GM23338 (cell line): ENCODE measurements at regions not wholly inside any gene's neighbourhood (a gene's known extent, or its start where the extent isn't known, plus 50 kb on each side); places are given as distances from the start of the nearest gene placed in this dataset.

Experiments used
- ATAC-seq: fragments of 200-7000 bp; cut with Tn5 transposase; 3 replicates; pipeline ENCODE4 v1.9.1; 2020
- DNase-seq: peaks from one replicate; pipeline ENCODE4 v3.0.0-alpha.2; 2015; ENCODE audit warnings: low spot score
- H2AFZ ChIP-seq: fragments of 200-600 bp; sonication (generic); 2 replicates; pipeline ENCODE4 v1.8.0; 2016; ENCODE audit warnings: antibody characterized with exemption, mild to moderate bottlenecking, moderate library complexity
- H3F3A ChIP-seq: fragments of 200-600 bp; sonication (generic); replicated peaks from 2 replicates; pipeline ENCODE4 v1.8.0; 2017; ENCODE audit warnings: antibody characterized with exemption, mixed run types, low read depth
- H3K27ac ChIP-seq: fragments of 200-600 bp; sonication (generic); 2 replicates; pipeline ENCODE4 v1.6.1; 2016; ENCODE audit warnings: low read depth
- H3K27me3 ChIP-seq: fragments of 200-600 bp; sonication (generic); 2 replicates; pipeline ENCODE4 v1.8.0; 2016; ENCODE audit warnings: mild to moderate bottlenecking, mixed run types, moderate library complexity; ENCODE audit not compliant: insufficient read depth
- H3K36me3 ChIP-seq: fragments of 200-600 bp; sonication (generic); 2 replicates; pipeline ENCODE4 v1.8.0; 2016; ENCODE audit warnings: mild to moderate bottlenecking; ENCODE audit not compliant: insufficient read depth
- H3K4me1 ChIP-seq: fragments of 200-600 bp; sonication (generic); 2 replicates; pipeline ENCODE4 v1.8.0; 2016; ENCODE audit warnings: mild to moderate bottlenecking, moderate library complexity; ENCODE audit not compliant: insufficient read depth
- H3K4me2 ChIP-seq: fragments of 200-600 bp; sonication (generic); 2 replicates; pipeline ENCODE4 v1.7.1; 2017; ENCODE audit warnings: mixed run types
- H3K4me3 ChIP-seq: fragments of 200-600 bp; sonication (generic); 2 replicates; pipeline ENCODE4 v1.6.1; 2016; ENCODE audit warnings: mixed run types
- H3K79me2 ChIP-seq: fragments of 200-600 bp; sonication (generic); replicated peaks from 2 replicates; pipeline ENCODE4 v1.8.0; 2017; ENCODE audit warnings: mild to moderate bottlenecking; ENCODE audit not compliant: insufficient read depth
- H3K9me2 ChIP-seq: fragments of 200-600 bp; sonication (generic); 2 replicates; pipeline ENCODE4 v1.8.0; 2017; ENCODE audit not compliant: insufficient read depth
- H4K20me1 ChIP-seq: fragments of 200-600 bp; sonication (generic); replicated peaks from 2 replicates; pipeline ENCODE4 v1.8.0; 2017; ENCODE audit warnings: mild to moderate bottlenecking; ENCODE audit not compliant: insufficient read depth
- H3K27ac Mint-ChIP-seq: 2 replicates; pipeline ENCODE4 v1.8.0; 2020; ENCODE audit warnings: inconsistent platforms, mild to moderate bottlenecking, moderate library complexity, mixed read lengths
- H3K27me3 Mint-ChIP-seq: 3 replicates; pipeline ENCODE4 v1.8.0; 2022; ENCODE audit warnings: low read depth, mild to moderate bottlenecking, moderate library complexity, mixed read lengths, inconsistent platforms; ENCODE audit not compliant: insufficient read depth, poor library complexity
- H3K36me3 Mint-ChIP-seq: 3 replicates; pipeline ENCODE4 v1.8.0; 2021; ENCODE audit warnings: low read depth, mild to moderate bottlenecking, inconsistent platforms, moderate library complexity, mixed read lengths
- H3K4me1 Mint-ChIP-seq: 3 replicates; pipeline ENCODE4 v1.8.0; 2020; ENCODE audit warnings: mild to moderate bottlenecking, inconsistent platforms, mixed read lengths
- H3K4me3 Mint-ChIP-seq: 3 replicates; pipeline ENCODE4 v1.8.0; 2021; ENCODE audit warnings: moderate library complexity, mild to moderate bottlenecking, inconsistent platforms, mixed read lengths
- H3K9me3 Mint-ChIP-seq: 3 replicates; pipeline ENCODE4 v1.8.0; 2020; ENCODE audit warnings: moderate library complexity, mild to moderate bottlenecking, inconsistent platforms, mixed read lengths
- CREB1 ChIP-seq: fragments of 250-450 bp; sonication (Bioruptor Pico); IDR thresholded peaks from 2 replicates; pipeline ENCODE4 v1.5.0; 2020; ENCODE audit warnings: low read depth, mild to moderate bottlenecking, moderate library complexity
- EZH2 ChIP-seq: fragments of 200-600 bp; sonication (generic); IDR thresholded peaks from one replicate; pipeline ENCODE4 v1.8.0; 2017; ENCODE audit warnings: antibody characterized with exemption, mild to moderate bottlenecking, low read depth; ENCODE audit not compliant: unreplicated experiment
- EZH2phosphoT487 ChIP-seq: fragments of 200-600 bp; sonication (generic); IDR thresholded peaks from one replicate; pipeline ENCODE4 v1.8.1; 2018; ENCODE audit warnings: antibody characterized with exemption; ENCODE audit not compliant: unreplicated experiment
- JUNB ChIP-seq: IDR thresholded peaks from one replicate; pipeline ENCODE4 v1.6.1; 2016; ENCODE audit warnings: antibody characterized with exemption; ENCODE audit not compliant: unreplicated experiment
- NANOG ChIP-seq: IDR thresholded peaks from 2 replicates; pipeline ENCODE4 v1.6.1; 2016; ENCODE audit warnings: antibody characterized with exemption, borderline replicate concordance
- POLR2AphosphoS5 ChIP-seq: IDR thresholded peaks from 2 replicates; pipeline ENCODE4 v1.6.1; 2016; ENCODE audit warnings: antibody characterized with exemption, low read depth
- STAT1 ChIP-seq: IDR thresholded peaks from one replicate; pipeline ENCODE4 v1.6.1; 2016; ENCODE audit warnings: antibody characterized with exemption; ENCODE audit not compliant: unreplicated experiment
- ZNF114 ChIP-seq: fragments of 250-450 bp; sonication (Bioruptor Pico); IDR thresholded peaks from 2 replicates; pipeline ENCODE4 v1.5.0; 2020; ENCODE audit warnings: mild to moderate bottlenecking, moderate library complexity
- ZNF331 ChIP-seq: fragments of 250-450 bp; sonication (Bioruptor Pico); IDR thresholded peaks from 2 replicates; pipeline ENCODE4 v1.5.0; 2020; ENCODE audit warnings: low read depth, mild to moderate bottlenecking, moderate library complexity
- TF ChIP-seq, protein P1 (sequence below): IDR thresholded peaks from 2 replicates; pipeline ENCODE4 v1.6.1; 2016; ENCODE audit warnings: antibody characterized with exemption
- TF ChIP-seq, protein P2 (sequence below): fragments of 250-450 bp; sonication (Bioruptor Pico); IDR thresholded peaks from 2 replicates; pipeline ENCODE4 v1.5.0; 2020; ENCODE audit warnings: mild to moderate bottlenecking, moderate library complexity
- TF ChIP-seq, protein P3 (sequence below), 2 experiments: fragments of 200-600 bp in 1 of 2; sonication (generic) in 1 of 2; conservative IDR thresholded peaks; 2 replicates each; pipeline versions ENCODE4 v1.5.1 to v1.6.1; 2016 to 2017; ENCODE audit warnings: antibody characterized with exemption in 2 of 2, low read depth in 2 of 2, mild to moderate bottlenecking in 2 of 2, moderate library complexity in 1 of 2
- TF ChIP-seq, protein P4 (sequence below): IDR thresholded peaks from one replicate; pipeline ENCODE4 v1.6.1; 2018; ENCODE audit warnings: antibody characterized with exemption; ENCODE audit not compliant: unreplicated experiment

DNA sequence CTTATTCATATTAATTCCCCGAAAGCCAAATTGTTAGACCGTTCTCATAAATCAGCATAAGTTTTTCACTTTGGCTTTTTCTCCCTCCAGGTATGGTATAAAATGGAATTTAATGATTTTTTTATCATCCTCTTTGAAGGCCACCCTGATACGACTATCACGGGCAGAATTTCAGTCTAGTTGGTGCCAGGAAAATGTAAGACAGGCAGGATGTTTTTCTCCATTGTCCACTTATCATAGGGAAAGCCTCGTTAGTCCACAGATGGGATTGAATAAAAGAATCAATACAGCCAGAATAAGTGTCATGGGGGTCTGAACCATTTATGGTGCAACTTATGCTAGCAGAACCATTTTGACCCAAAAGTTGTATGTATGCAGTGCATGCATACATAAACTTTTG is 566.0 kb upstream of the ARGLU1 start:
- Histone ChIP-seq H3K4me1 (no peaks in the 10 kb centered on the region), H3K4me3 (no peak overlapping the region), H3K4me2 (no peak overlapping the region), H3F3A (no peaks in the 10 kb centered on the region), H3K9me2 (peaks cover 7% of the 10 kb centered on the region), H3K36me3 (no peaks in the 10 kb centered on the region; the same call in 1 of the 2 replicates), H3K27ac (no peak overlapping the region), H2AFZ (no peak overlapping the region), H3K79me2 (no peaks in the 10 kb centered on the region), H3K27me3 (no peaks in the 10 kb centered on the region), H4K20me1 (no peaks in the 10 kb centered on the region)
- Mint-ChIP-seq H3K27me3 (no peaks in the 10 kb centered on the region), H3K4me3 (no peak overlapping the region), H3K36me3 (no peaks in the 10 kb centered on the region), H3K27ac (no peak overlapping the region), H3K4me1 (peaks cover 2% of the 10 kb centered on the region; the same call in 1 of the 3 replicates), H3K9me3 (no peaks in the 10 kb centered on the region)
- DNase-seq (no peak), ATAC-seq (no peak)
- TF ChIP-seq ZNF331: no peak
- TF ChIP-seq, protein P1, sequence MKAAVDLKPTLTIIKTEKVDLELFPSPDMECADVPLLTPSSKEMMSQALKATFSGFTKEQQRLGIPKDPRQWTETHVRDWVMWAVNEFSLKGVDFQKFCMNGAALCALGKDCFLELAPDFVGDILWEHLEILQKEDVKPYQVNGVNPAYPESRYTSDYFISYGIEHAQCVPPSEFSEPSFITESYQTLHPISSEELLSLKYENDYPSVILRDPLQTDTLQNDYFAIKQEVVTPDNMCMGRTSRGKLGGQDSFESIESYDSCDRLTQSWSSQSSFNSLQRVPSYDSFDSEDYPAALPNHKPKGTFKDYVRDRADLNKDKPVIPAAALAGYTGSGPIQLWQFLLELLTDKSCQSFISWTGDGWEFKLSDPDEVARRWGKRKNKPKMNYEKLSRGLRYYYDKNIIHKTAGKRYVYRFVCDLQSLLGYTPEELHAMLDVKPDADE: no peak
- no peak for TF ChIP-seq EZH2
- TF ChIP-seq EZH2phosphoT487: no peak
- no peak for TF ChIP-seq ZNF114 (CRISPR knock-in tag)
- TF ChIP-seq NANOG: no peak
- TF ChIP-seq, protein P2, sequence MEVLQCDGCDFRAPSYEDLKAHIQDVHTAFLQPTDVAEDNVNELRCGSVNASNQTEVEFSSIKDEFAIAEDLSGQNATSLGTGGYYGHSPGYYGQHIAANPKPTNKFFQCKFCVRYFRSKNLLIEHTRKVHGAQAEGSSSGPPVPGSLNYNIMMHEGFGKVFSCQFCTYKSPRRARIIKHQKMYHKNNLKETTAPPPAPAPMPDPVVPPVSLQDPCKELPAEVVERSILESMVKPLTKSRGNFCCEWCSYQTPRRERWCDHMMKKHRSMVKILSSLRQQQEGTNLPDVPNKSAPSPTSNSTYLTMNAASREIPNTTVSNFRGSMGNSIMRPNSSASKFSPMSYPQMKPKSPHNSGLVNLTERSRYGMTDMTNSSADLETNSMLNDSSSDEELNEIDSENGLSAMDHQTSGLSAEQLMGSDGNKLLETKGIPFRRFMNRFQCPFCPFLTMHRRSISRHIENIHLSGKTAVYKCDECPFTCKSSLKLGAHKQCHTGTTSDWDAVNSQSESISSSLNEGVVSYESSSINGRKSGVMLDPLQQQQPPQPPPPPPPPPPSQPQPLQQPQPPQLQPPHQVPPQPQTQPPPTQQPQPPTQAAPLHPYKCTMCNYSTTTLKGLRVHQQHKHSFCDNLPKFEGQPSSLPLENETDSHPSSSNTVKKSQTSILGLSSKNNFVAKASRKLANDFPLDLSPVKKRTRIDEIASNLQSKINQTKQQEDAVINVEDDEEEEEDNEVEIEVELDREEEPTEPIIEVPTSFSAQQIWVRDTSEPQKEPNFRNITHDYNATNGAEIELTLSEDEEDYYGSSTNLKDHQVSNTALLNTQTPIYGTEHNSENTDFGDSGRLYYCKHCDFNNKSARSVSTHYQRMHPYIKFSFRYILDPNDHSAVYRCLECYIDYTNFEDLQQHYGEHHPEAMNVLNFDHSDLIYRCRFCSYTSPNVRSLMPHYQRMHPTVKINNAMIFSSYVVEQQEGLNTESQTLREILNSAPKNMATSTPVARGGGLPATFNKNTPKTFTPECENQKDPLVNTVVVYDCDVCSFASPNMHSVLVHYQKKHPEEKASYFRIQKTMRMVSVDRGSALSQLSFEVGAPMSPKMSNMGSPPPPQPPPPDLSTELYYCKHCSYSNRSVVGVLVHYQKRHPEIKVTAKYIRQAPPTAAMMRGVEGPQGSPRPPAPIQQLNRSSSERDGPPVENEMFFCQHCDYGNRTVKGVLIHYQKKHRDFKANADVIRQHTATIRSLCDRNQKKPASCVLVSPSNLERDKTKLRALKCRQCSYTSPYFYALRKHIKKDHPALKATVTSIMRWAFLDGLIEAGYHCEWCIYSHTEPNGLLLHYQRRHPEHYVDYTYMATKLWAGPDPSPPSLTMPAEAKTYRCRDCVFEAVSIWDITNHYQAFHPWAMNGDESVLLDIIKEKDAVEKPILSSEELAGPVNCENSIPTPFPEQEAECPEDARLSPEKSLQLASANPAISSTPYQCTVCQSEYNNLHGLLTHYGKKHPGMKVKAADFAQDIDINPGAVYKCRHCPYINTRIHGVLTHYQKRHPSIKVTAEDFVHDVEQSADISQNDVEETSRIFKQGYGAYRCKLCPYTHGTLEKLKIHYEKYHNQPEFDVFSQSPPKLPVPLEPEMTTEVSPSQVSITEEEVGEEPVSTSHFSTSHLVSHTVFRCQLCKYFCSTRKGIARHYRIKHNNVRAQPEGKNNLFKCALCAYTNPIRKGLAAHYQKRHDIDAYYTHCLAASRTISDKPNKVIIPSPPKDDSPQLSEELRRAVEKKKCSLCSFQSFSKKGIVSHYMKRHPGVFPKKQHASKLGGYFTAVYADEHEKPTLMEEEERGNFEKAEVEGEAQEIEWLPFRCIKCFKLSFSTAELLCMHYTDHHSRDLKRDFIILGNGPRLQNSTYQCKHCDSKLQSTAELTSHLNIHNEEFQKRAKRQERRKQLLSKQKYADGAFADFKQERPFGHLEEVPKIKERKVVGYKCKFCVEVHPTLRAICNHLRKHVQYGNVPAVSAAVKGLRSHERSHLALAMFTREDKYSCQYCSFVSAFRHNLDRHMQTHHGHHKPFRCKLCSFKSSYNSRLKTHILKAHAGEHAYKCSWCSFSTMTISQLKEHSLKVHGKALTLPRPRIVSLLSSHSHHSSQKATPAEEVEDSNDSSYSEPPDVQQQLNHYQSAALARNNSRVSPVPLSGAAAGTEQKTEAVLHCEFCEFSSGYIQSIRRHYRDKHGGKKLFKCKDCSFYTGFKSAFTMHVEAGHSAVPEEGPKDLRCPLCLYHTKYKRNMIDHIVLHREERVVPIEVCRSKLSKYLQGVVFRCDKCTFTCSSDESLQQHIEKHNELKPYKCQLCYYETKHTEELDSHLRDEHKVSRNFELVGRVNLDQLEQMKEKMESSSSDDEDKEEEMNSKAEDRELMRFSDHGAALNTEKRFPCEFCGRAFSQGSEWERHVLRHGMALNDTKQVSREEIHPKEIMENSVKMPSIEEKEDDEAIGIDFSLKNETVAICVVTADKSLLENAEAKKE (CRISPR knock-in tag): no peak
- TF ChIP-seq STAT1: no peak
- TF ChIP-seq CREB1 (CRISPR knock-in tag): no peak
- TF ChIP-seq, protein P3, sequence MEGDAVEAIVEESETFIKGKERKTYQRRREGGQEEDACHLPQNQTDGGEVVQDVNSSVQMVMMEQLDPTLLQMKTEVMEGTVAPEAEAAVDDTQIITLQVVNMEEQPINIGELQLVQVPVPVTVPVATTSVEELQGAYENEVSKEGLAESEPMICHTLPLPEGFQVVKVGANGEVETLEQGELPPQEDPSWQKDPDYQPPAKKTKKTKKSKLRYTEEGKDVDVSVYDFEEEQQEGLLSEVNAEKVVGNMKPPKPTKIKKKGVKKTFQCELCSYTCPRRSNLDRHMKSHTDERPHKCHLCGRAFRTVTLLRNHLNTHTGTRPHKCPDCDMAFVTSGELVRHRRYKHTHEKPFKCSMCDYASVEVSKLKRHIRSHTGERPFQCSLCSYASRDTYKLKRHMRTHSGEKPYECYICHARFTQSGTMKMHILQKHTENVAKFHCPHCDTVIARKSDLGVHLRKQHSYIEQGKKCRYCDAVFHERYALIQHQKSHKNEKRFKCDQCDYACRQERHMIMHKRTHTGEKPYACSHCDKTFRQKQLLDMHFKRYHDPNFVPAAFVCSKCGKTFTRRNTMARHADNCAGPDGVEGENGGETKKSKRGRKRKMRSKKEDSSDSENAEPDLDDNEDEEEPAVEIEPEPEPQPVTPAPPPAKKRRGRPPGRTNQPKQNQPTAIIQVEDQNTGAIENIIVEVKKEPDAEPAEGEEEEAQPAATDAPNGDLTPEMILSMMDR (conservative IDR thresholded peaks at IDR 0.05; ENCODE audit: low read depth in 2 of 2): no peak
- no peak for TF ChIP-seq POLR2AphosphoS5
- TF ChIP-seq JUNB: no peak
- TF ChIP-seq, protein P4, sequence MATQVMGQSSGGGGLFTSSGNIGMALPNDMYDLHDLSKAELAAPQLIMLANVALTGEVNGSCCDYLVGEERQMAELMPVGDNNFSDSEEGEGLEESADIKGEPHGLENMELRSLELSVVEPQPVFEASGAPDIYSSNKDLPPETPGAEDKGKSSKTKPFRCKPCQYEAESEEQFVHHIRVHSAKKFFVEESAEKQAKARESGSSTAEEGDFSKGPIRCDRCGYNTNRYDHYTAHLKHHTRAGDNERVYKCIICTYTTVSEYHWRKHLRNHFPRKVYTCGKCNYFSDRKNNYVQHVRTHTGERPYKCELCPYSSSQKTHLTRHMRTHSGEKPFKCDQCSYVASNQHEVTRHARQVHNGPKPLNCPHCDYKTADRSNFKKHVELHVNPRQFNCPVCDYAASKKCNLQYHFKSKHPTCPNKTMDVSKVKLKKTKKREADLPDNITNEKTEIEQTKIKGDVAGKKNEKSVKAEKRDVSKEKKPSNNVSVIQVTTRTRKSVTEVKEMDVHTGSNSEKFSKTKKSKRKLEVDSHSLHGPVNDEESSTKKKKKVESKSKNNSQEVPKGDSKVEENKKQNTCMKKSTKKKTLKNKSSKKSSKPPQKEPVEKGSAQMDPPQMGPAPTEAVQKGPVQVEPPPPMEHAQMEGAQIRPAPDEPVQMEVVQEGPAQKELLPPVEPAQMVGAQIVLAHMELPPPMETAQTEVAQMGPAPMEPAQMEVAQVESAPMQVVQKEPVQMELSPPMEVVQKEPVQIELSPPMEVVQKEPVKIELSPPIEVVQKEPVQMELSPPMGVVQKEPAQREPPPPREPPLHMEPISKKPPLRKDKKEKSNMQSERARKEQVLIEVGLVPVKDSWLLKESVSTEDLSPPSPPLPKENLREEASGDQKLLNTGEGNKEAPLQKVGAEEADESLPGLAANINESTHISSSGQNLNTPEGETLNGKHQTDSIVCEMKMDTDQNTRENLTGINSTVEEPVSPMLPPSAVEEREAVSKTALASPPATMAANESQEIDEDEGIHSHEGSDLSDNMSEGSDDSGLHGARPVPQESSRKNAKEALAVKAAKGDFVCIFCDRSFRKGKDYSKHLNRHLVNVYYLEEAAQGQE: no peak
